A673 (cell line): ENCODE measurements at regions not wholly inside any gene's neighbourhood (a gene's known extent, or its start where the extent isn't known, plus 50 kb on each side); places are given as distances from the start of the nearest gene placed in this dataset.

Experiments used
- BruUV-seq: library from RNA; stranded (reverse); fragments of 400-500 nt; replicated peaks from 2 replicates; lab custom pipeline; 2021; lab: Mats Ljungman, UMichigan
- CTCF ChIA-PET: fragments of 300-600 bp; sonication (Branson Sonifier 250); formaldehyde crosslinking; loops from one replicate; lab custom pipeline; 2022; ENCODE audit warnings: antibody characterized with exemption; lab: Charles Lee
- POLR2A ChIA-PET: fragments of 300-600 bp; sonication (Branson Sonifier 250); formaldehyde crosslinking; loops from one replicate; lab custom pipeline; 2022; ENCODE audit warnings: antibody characterized with exemption; ENCODE audit not compliant: low non-redundant PET; lab: Charles Lee
- DNase-seq: peaks from one replicate; pipeline ENCODE4 v3.0.0-alpha.2; 2015; ENCODE audit warnings: low spot score
- H3K27ac ChIP-seq: fragments of 200-600 bp; sonication (generic); 2 replicates; pipeline ENCODE4 v1.5.1; 2016; ENCODE audit warnings: mixed run types, low read depth, mild to moderate bottlenecking, mixed read lengths, antibody characterized with exemption, low read length; ENCODE audit not compliant: poor library complexity, severe bottlenecking
- H3K27me3 ChIP-seq: fragments of 200-600 bp; sonication (generic); replicated peaks from 2 replicates; pipeline ENCODE4 v1.6.1; 2017; ENCODE audit warnings: mixed run types, low read depth, mild to moderate bottlenecking, mixed read lengths, antibody characterized with exemption, low read length; ENCODE audit not compliant: insufficient read depth, poor library complexity
- H3K36me3 ChIP-seq: fragments of 200-600 bp; sonication (generic); 2 replicates; pipeline ENCODE4 v1.6.1; 2016; ENCODE audit warnings: mixed run types, mild to moderate bottlenecking, mixed read lengths, antibody characterized with exemption, low read length; ENCODE audit not compliant: insufficient read depth, poor library complexity, severe bottlenecking
- H3K4me1 ChIP-seq: fragments of 200-600 bp; sonication (generic); 2 replicates; pipeline ENCODE4 v1.6.1; 2017; ENCODE audit warnings: mixed run types, mild to moderate bottlenecking, mixed read lengths, antibody characterized with exemption, low read length; ENCODE audit not compliant: insufficient read depth, poor library complexity, severe bottlenecking
- H3K4me3 ChIP-seq: fragments of 200-600 bp; sonication (generic); 2 replicates; pipeline ENCODE4 v1.5.1; 2016; ENCODE audit warnings: low read depth, mixed run types, mild to moderate bottlenecking, mixed read lengths, low read length; ENCODE audit not compliant: poor library complexity, severe bottlenecking
- H3K9me3 ChIP-seq: fragments of 200-600 bp; sonication (generic); 2 replicates; pipeline ENCODE4 v1.6.1; 2016; ENCODE audit warnings: mixed run types, low read depth, mild to moderate bottlenecking, mixed read lengths, antibody characterized with exemption, low read length; ENCODE audit not compliant: poor library complexity, severe bottlenecking
- CTCF ChIP-seq: fragments of 300-800, 200-600 bp; sonication (generic); conservative IDR thresholded peaks from 2 replicates; pipeline ENCODE4 v1.5.1; 2017; ENCODE audit warnings: low read depth, mild to moderate bottlenecking, antibody characterized with exemption, low read length, moderate library complexity, mixed read lengths
- EZH2 ChIP-seq: fragments of 200-600 bp; sonication (generic); IDR thresholded peaks from 2 replicates; pipeline ENCODE4 v1.6.1; 2017; ENCODE audit warnings: borderline replicate concordance, low read depth, mild to moderate bottlenecking, mixed read lengths, antibody characterized with exemption, low read length; ENCODE audit not compliant: poor library complexity, severe bottlenecking
- intact Hi-C: fragments of 100-400 bp; cut with micrococcal nuclease; formaldehyde crosslinking; loops from one replicate; pipeline ENCODE4 v1.10.0; 2022; ENCODE audit not compliant: unreplicated experiment

- CTCF ChIA-PET, result no interaction called here
- no peak overlapping the region for H3K27ac ChIP-seq
- no peak for DNase-seq
- peaks cover 43% of the 10 kb centered on the region for H3K4me1 ChIP-seq
- no peaks in the 10 kb centered on the region for H3K27me3 ChIP-seq
- no TSS peak for BruUV-seq
- POLR2A ChIA-PET, result no interaction called here
- no peaks in the 10 kb centered on the region for H3K36me3 ChIP-seq
- H3K4me3 ChIP-seq, result no peak overlapping the region
- intact Hi-C loops, result loop anchor here (5.0 to 10.0 kb wide), 2 partner anchors 248 to 315 kb away; partner anchors contain the start of gene TENT5A
- H3K9me3 ChIP-seq, result no peaks in the 10 kb centered on the region
- no peak for TF ChIP-seq EZH2
Observed at GRCh38 chr6:81999826-82000225, 247.3 kb upstream of the TENT5A start.

- Histone ChIP-seq H3K4me1 (peaks cover 43% of the 10 kb centered on the region), H3K4me3 (no peak overlapping the region), H3K27ac (no peak overlapping the region), H3K27me3 (no peaks in the 10 kb centered on the region), H3K36me3 (no peaks in the 10 kb centered on the region), H3K9me3 (no peaks in the 10 kb centered on the region)
- POLR2A ChIA-PET, result no interaction called here
- DNase-seq, result no peak
- intact Hi-C loops, result loop anchor here (5.0 kb wide), 1 partner anchor 247 kb away; the partner anchor contains the start of gene TENT5A
- TF ChIP-seq EZH2 (no peak), CTCF (no peak)
- CTCF ChIA-PET, result no interaction called here
- no TSS peak for BruUV-seq
Observed at GRCh38 chr6:81999270-81999669, 246.8 kb upstream of the TENT5A start.

- intact Hi-C loops, result loop anchor here (5.0 kb wide), 1 partner anchor 246 kb away; the partner anchor contains the start of gene TENT5A
- Histone ChIP-seq H3K27me3 (no peaks in the 10 kb centered on the region), H3K4me1 (peaks cover 39% of the 10 kb centered on the region), H3K36me3 (no peaks in the 10 kb centered on the region), H3K9me3 (no peaks in the 10 kb centered on the region), H3K27ac (peak overlapping the region; percentile 81), H3K4me3 (no peak overlapping the region)
- ChIA-PET CTCF (no interaction called here), POLR2A (no interaction called here)
- TF ChIP-seq EZH2, result no peak
- TF ChIP-seq CTCF, result no peak
- no TSS peak for BruUV-seq
- no peak for DNase-seq
Observed at GRCh38 chr6:81998432-81998831, 246.0 kb upstream of the TENT5A start.
